ENCODE measurements at regions not wholly inside any gene's neighbourhood (a gene's known extent, or its start where the extent isn't known, plus 50 kb on each side); places are given as distances from the start of the nearest gene placed in this dataset.
A peak's percentile ranks its signal among the peaks of the same experiment; 100 is the strongest.

DNA sequence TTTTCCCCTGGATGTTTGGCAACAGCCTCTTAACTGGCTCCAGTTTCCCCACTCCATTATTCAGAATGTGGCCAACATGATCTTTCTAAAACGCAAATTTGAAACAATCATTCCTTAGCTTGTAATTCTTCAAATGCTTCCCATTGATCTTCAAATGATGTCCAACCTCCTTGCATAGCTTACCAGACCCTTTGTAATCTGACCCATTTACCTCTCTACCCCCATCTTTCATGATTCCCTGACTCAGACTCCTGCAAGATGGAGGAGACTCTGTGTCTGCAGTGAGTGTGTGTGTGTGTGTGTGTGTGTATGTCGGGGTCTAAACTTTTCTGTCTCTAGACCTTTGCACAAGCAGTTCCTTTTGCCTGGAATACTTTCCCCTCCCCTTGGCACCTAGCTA lies 515.7 kb upstream of the PROK2 start:
- Mint-ChIP-seq H3K27me3 (ENCODE audit: low read depth) (peaks cover 21% of the 10 kb centered on the region), H3K27ac (no peak overlapping the region), H3K36me3 (no peaks in the 10 kb centered on the region), H3K4me1 (peaks cover 47% of the 10 kb centered on the region), H3K9me3 (no peaks in the 10 kb centered on the region), H3K4me3 (no peak overlapping the region)
- no peak for DNase-seq (ENCODE audit: low spot score in 2 of 2, unreplicated experiment in 2 of 2)
- TF ChIP-seq, protein P1, sequence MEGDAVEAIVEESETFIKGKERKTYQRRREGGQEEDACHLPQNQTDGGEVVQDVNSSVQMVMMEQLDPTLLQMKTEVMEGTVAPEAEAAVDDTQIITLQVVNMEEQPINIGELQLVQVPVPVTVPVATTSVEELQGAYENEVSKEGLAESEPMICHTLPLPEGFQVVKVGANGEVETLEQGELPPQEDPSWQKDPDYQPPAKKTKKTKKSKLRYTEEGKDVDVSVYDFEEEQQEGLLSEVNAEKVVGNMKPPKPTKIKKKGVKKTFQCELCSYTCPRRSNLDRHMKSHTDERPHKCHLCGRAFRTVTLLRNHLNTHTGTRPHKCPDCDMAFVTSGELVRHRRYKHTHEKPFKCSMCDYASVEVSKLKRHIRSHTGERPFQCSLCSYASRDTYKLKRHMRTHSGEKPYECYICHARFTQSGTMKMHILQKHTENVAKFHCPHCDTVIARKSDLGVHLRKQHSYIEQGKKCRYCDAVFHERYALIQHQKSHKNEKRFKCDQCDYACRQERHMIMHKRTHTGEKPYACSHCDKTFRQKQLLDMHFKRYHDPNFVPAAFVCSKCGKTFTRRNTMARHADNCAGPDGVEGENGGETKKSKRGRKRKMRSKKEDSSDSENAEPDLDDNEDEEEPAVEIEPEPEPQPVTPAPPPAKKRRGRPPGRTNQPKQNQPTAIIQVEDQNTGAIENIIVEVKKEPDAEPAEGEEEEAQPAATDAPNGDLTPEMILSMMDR (IDR thresholded peaks at IDR 0.05; ENCODE audit: unreplicated experiment), result no peak

DNA sequence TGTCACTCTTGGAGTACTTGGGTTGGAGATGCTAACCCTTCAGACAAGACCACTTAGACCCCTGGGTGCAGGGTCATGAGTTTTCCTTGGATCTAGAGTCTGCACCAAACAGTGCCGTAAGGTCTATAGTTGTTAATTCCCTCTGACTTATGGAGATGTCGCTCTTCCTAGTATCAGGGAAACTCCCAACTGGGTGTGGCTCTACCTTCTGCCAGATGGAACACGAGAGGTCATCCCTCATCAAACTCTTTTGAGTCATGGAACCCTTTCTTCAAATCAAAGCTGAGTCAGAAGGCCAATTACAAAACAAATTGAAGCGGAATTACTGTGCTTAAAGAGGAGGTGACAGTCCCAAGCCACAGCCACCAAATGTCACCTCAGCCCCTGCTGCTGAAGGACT lies 514.9 kb upstream of the PROK2 start:
- no peak for DNase-seq (ENCODE audit: low spot score in 2 of 2, unreplicated experiment in 2 of 2)
- Mint-ChIP-seq H3K36me3 (no peaks in the 10 kb centered on the region), H3K4me1 (peaks cover 41% of the 10 kb centered on the region), H3K27ac (no peak overlapping the region), H3K27me3 (ENCODE audit: low read depth) (peaks cover 14% of the 10 kb centered on the region), H3K4me3 (no peak overlapping the region), H3K9me3 (no peaks in the 10 kb centered on the region)
- TF ChIP-seq, protein P1 (IDR thresholded peaks at IDR 0.05; ENCODE audit: unreplicated experiment), result no peak

DNA sequence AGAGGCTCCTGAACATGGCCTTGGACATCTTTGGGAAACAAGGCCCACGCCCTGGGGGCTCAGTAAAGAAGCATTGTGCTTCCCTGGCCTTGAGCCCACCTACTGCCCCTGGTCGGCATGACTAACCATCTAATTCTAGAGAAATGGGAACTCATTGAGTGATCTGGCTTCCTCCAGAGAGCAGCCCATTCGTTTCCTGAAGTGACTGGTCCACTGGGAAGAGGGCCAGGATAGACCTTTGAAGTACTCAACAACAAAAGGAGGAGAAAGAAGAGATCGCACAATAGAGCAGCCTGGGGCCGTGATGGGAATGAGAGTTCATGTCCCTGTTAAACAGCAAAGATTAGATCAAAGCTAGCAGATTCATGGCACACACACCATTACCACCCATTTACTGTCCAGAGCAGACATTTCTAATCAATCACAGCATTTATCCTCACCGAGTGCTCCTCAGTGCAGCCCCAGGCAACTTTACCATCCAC lies 514.4 kb upstream of the PROK2 start:
- no peak for DNase-seq (ENCODE audit: low spot score in 2 of 2, unreplicated experiment in 2 of 2)
- no peaks in the 10 kb centered on the region for H3K36me3 Mint-ChIP-seq
- TF ChIP-seq, protein P1 (IDR thresholded peaks at IDR 0.05; ENCODE audit: unreplicated experiment), result no peak
- no peaks in the 10 kb centered on the region for H3K9me3 Mint-ChIP-seq
- peaks cover 38% of the 10 kb centered on the region for H3K4me1 Mint-ChIP-seq
- peaks cover 9% of the 10 kb centered on the region for H3K27me3 Mint-ChIP-seq (ENCODE audit: low read depth)
- H3K4me3 Mint-ChIP-seq, result no peak overlapping the region
- peak overlapping the region; percentile 68 for H3K27ac Mint-ChIP-seq

DNA sequence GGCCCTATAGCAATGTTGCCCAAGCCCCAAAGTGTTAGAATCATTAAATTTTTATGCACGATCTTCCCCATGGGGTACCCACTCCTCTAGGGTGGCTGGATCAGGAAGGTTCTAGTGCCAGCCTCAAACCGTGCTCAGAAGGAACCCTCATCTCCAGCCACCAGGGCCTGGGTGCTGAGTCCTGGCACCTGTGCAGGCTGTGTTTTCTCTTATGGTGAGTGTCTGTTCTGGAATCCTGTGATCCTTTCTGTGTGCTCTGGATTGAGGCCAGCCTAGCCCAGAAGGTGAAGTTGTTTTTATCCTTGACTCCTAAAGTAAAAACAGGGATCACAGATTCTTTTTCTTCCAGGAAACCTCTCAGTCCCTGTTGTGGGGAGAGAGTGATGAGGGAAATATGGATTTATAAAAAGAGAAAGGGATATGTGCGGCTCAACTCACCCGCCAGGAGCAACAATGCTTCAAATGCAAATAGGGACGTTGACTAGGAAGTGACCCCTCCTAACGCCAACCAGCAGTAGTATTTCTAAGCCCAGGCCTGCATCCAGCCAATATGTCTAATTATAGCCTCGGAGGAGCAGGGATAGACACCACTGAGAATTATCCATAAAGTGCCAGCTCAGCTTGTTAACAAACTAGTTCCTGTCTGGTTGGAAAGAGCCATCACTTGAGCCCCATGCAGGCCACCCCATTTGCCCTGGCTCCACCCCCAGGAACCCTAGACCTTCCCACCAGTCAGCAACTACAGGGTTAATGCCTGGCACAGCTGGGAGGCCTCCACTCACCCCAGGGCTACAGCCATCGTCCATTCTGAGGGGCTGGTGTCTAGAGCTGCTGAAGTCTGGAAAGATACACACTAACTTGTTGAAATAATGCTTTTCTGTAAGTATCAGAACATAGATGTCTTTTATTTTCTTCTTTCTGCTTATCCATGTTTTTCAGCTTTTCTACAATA lies 513.5 kb upstream of the PROK2 start:
- DNase-seq (ENCODE audit: low spot score in 2 of 2, unreplicated experiment in 2 of 2), result no peak
- H3K27ac Mint-ChIP-seq, result no peak overlapping the region
- peaks cover 3% of the 10 kb centered on the region for H3K27me3 Mint-ChIP-seq (ENCODE audit: low read depth)
- H3K9me3 Mint-ChIP-seq, result no peaks in the 10 kb centered on the region
- no peaks in the 10 kb centered on the region for H3K36me3 Mint-ChIP-seq
- no peak overlapping the region for H3K4me3 Mint-ChIP-seq
- TF ChIP-seq, protein P1 (IDR thresholded peaks at IDR 0.05; ENCODE audit: unreplicated experiment), result no peak
- peaks cover 29% of the 10 kb centered on the region for H3K4me1 Mint-ChIP-seq

DNA sequence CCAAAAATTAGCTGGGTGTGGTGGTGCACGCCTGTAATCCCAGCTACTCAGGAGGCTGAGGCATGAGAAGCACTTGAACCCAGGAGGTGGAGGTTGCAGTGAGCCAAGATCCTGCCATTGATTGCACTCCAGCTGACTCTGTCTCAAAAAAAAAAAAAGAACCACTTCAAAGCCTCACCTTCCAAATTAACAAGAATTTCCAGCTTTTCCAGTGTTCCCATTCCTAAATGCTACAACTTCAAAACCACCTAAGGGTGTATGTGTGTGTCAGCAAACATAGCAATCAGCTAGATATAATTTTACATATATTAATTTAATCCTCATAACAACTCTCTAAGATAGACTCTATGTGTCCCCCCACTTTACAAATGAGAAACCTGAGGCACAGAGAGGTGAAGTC lies 512.5 kb upstream of the PROK2 start:
- H3K27me3 Mint-ChIP-seq (ENCODE audit: low read depth), result peaks cover 2% of the 10 kb centered on the region
- no peaks in the 10 kb centered on the region for H3K36me3 Mint-ChIP-seq
- TF ChIP-seq, protein P1 (IDR thresholded peaks at IDR 0.05; ENCODE audit: unreplicated experiment), result no peak

More for the DNA sequence above, 512.5 kb upstream of the PROK2 start:
- peaks cover 29% of the 10 kb centered on the region for H3K4me1 Mint-ChIP-seq
- no peak overlapping the region for H3K27ac Mint-ChIP-seq
- no peak overlapping the region for H3K4me3 Mint-ChIP-seq
- no peaks in the 10 kb centered on the region for H3K9me3 Mint-ChIP-seq
- no peak for DNase-seq (ENCODE audit: low spot score in 2 of 2, unreplicated experiment in 2 of 2)
